NCI-H1417 (cell line): ENCODE measurements at regions not wholly inside any gene's neighbourhood (a gene's known extent, or its start where the extent isn't known, plus 50 kb on each side); places are given as distances from the start of the nearest gene placed in this dataset.
"Not testable (repeated sequence)": the region's sequence is repeated elsewhere in the genome, so short reads cannot be mapped to it uniquely, and the experiment has no call there.

ENCODE experiments used
- DNase-seq, 3 experiments: peaks; one replicate each; lab custom pipeline; 2025; lab: John Stamatoyannopoulos, UW

GRCh38 chr12:46548605-46549071, 176.1 kb upstream of the SLC38A2 start:
- DNase-seq = no peak

GRCh38 chr12:46547421-46548354, 175.1 kb upstream of the SLC38A2 start:
- DNase-seq = no peak

- no peak for DNase-seq
Observed at GRCh38 chr12:46546634-46547273, 174.2 kb upstream of the SLC38A2 start.

- not testable (repeated sequence) for DNase-seq
Observed at GRCh38 chr12:46543378-46543795, 170.8 kb upstream of the SLC38A2 start.

GRCh38 chr12:46538976-46539375, 166.4 kb upstream of the SLC38A2 start:
- no peak for DNase-seq

- no peak for DNase-seq
Observed at GRCh38 chr12:46537387-46537955, 164.9 kb upstream of the SLC38A2 start.

GRCh38 chr12:46536316-46536715, 163.7 kb upstream of the SLC38A2 start:
- not testable (repeated sequence) for DNase-seq

GRCh38 chr12:46535907-46536306, 163.3 kb upstream of the SLC38A2 start:
- DNase-seq = no peak

- no peak for DNase-seq
Observed at GRCh38 chr12:46535376-46535775, 162.8 kb upstream of the SLC38A2 start.

GRCh38 chr12:46534327-46534840, 161.8 kb upstream of the SLC38A2 start:
- no peak for DNase-seq

GRCh38 chr12:46533723-46534122, 161.2 kb upstream of the SLC38A2 start:
- no peak for DNase-seq

- DNase-seq = no peak
Observed at GRCh38 chr12:46531804-46532203, 159.2 kb upstream of the SLC38A2 start.

- DNase-seq = no peak
Observed at GRCh38 chr12:46531059-46531785, 158.6 kb upstream of the SLC38A2 start.

GRCh38 chr12:46530373-46531056, 157.9 kb upstream of the SLC38A2 start:
- no peak for DNase-seq

GRCh38 chr12:46526233-46526632, 153.7 kb upstream of the SLC38A2 start:
- DNase-seq = no peak

GRCh38 chr12:46524778-46525177, 152.2 kb upstream of the SLC38A2 start:
- no peak for DNase-seq

GRCh38 chr12:46523863-46524770, 151.5 kb upstream of the SLC38A2 start:
- no peak for DNase-seq

GRCh38 chr12:46523446-46523845, 150.9 kb upstream of the SLC38A2 start:
- no peak for DNase-seq

- no peak for DNase-seq
Observed at GRCh38 chr12:46522071-46522470, 149.5 kb upstream of the SLC38A2 start.

- DNase-seq = no peak
Observed at GRCh38 chr12:46521145-46521544, 148.6 kb upstream of the SLC38A2 start.
